HG02852 (cell line): ENCODE measurements at regions not wholly inside any gene's neighbourhood (a gene's known extent, or its start where the extent isn't known, plus 50 kb on each side); places are given as distances from the start of the nearest gene placed in this dataset.

ENCODE experiments used
- ATAC-seq: cut with Tn5 transposase; IDR thresholded peaks from one replicate; pipeline ENCODE4 v1.9.1; 2021; ENCODE audit warnings: mild to moderate bottlenecking, moderate library complexity; ENCODE audit not compliant: unreplicated experiment

DNA sequence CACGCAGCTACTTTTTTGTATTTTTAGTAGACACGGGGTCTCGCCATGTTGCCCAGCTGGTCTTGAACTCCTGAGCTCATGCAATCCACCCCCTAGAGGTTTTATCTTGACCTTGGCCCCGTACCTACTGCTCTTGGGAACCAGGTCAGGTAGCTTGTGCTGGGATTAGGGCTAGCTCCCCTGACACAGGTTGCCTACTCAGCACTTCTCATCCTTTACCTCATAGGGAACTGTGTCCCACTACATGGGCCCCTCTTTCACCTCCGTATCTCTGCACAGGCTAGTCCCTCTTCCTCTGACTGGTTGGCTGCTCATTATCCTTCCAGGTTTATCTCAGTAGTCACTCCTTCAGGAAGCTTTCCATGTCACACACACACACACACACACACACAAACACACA, 58.0 kb upstream of the ITPRID1 start:
- no peak for ATAC-seq

DNA sequence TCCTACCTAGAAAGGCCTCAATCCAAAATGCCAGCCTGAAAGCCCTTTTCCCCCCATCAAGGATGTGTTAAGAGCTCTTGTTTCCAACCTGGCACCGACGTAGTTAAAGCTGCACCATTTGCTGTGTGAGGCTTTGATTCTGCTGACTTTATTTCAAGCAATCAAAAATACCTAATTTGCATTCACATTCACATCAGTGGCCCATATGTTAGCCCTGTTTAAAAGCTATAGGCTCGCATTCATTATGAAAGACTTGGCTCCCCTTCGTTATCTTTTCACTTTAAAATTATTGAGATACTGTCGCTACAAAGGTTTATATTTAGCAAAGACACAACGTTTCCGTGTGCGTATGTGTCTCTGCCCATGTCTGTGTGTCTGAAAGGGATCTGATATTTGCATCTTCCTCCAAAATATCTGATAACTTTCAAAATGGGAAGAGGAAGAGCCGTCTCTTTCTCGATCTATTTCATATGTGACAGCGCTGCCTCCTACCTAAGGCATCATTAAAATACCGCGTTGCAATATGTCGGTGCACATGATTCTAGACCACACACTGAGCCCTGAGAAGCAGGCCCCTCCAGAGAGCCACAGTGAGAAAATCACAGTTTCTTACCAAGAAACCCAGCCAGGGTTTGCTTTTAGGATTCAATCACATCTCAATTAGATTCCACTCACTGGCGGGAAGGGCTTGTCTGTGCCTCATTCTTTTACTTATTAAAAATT, 57.1 kb upstream of the ITPRID1 start:
- no peak for ATAC-seq

GRCh38 chr7:31457551-31457950, 56.3 kb upstream of the ITPRID1 start:
- no peak for ATAC-seq

- ATAC-seq: no peak
These were observed 55.7 kb upstream of the ITPRID1 start for GRCh38 chr7:31458203-31458602.

- ATAC-seq: no peak
These were observed 51.3 kb upstream of the ITPRID1 start for GRCh38 chr7:31462636-31463035.
